ENCODE measurements at regions not wholly inside any gene's neighbourhood (a gene's known extent, or its start where the extent isn't known, plus 50 kb on each side); places are given as distances from the start of the nearest gene placed in this dataset.
"Not testable (repeated sequence)": the region's sequence is repeated elsewhere in the genome, so short reads cannot be mapped to it uniquely, and the experiment has no call there.

GRCh38 chr2:154978710-154979109, 280.2 kb downstream of the KCNJ3 start:
- no peak for DNase-seq

- DNase-seq = no peak
Measured at GRCh38 chr2:154978244-154978643, 279.7 kb downstream of the KCNJ3 start.

- no peak for DNase-seq
Measured at GRCh38 chr2:154974041-154974440, 275.5 kb downstream of the KCNJ3 start.

GRCh38 chr2:154963511-154963910, 265.0 kb downstream of the KCNJ3 start:
- DNase-seq = no peak

GRCh38 chr2:154961676-154962075, 263.2 kb downstream of the KCNJ3 start:
- no peak for DNase-seq

GRCh38 chr2:154960802-154961583, 262.5 kb downstream of the KCNJ3 start:
- no peak for DNase-seq

- DNase-seq = no peak
Measured at GRCh38 chr2:154952346-154952980, 254.0 kb downstream of the KCNJ3 start.

- not testable (repeated sequence) for DNase-seq
Measured at GRCh38 chr2:154947416-154947815, 248.9 kb downstream of the KCNJ3 start.

GRCh38 chr2:154945984-154946383, 247.5 kb downstream of the KCNJ3 start:
- no peak for DNase-seq

- no peak for DNase-seq
Measured at GRCh38 chr2:154941379-154941778, 242.9 kb downstream of the KCNJ3 start.

GRCh38 chr2:154934213-154934612, 235.7 kb downstream of the KCNJ3 start:
- DNase-seq = no peak

GRCh38 chr2:154924531-154924930, 226.0 kb downstream of the KCNJ3 start:
- DNase-seq = no peak

GRCh38 chr2:154914561-154914960, 216.1 kb downstream of the KCNJ3 start:
- no peak for DNase-seq

- DNase-seq = no peak
Measured at GRCh38 chr2:154912215-154912614, 213.7 kb downstream of the KCNJ3 start.

- no peak for DNase-seq
Measured at GRCh38 chr2:154911729-154912128, 213.2 kb downstream of the KCNJ3 start.

- no peak for DNase-seq
Measured at GRCh38 chr2:154910701-154911100, 212.2 kb downstream of the KCNJ3 start.

GRCh38 chr2:154908327-154908726, 209.8 kb downstream of the KCNJ3 start:
- DNase-seq = no peak
